ENCODE measurements at regions not wholly inside any gene's neighbourhood (a gene's known extent, or its start where the extent isn't known, plus 50 kb on each side); places are given as distances from the start of the nearest gene placed in this dataset.

- TF ChIP-seq CTCF (IDR thresholded peaks at IDR 0.05) (no peak), POLR2AphosphoS5 (IDR thresholded peaks at IDR 0.05; ENCODE audit: insufficient read depth in 1 of 2, low read depth in 1 of 2) (no peak), POLR2A (IDR thresholded peaks at IDR 0.05) (no peak)
Observed at GRCh38 chr3:132202586-132202985, 114.6 kb upstream of the ACP3 start.
